Breast epithelium (tissue), 3 donors: ENCODE measurements at regions not wholly inside any gene's neighbourhood (a gene's known extent, or its start where the extent isn't known, plus 50 kb on each side); places are given as distances from the start of the nearest gene placed in this dataset.

ENCODE experiments used
- POLR2A ChIP-seq: fragments of 450-650 bp; IDR thresholded peaks from one replicate; pipeline ENCODE4 v1.6.1; 2016; ENCODE audit warnings: antibody characterized with exemption, mild to moderate bottlenecking, moderate library complexity
- POLR2AphosphoS5 ChIP-seq, 3 donors: sonication (generic); formaldehyde crosslinking; IDR thresholded peaks; one replicate each; pipeline ENCODE4 v1.6.1; 2017; ENCODE audit warnings: antibody characterized with exemption in 3 of 3
- TF ChIP-seq, protein P1 (sequence below), 3 donors: fragments of 450-650 bp; IDR thresholded peaks; one replicate each; pipeline ENCODE4 v1.5.1; 2016 to 2017; ENCODE audit warnings: antibody characterized with exemption in 3 of 3, mild to moderate bottlenecking in 3 of 3, moderate library complexity in 3 of 3

GRCh38 chr3:110756705-110757104 is 314.9 kb upstream of the NECTIN3 start:
- TF ChIP-seq, protein P1, sequence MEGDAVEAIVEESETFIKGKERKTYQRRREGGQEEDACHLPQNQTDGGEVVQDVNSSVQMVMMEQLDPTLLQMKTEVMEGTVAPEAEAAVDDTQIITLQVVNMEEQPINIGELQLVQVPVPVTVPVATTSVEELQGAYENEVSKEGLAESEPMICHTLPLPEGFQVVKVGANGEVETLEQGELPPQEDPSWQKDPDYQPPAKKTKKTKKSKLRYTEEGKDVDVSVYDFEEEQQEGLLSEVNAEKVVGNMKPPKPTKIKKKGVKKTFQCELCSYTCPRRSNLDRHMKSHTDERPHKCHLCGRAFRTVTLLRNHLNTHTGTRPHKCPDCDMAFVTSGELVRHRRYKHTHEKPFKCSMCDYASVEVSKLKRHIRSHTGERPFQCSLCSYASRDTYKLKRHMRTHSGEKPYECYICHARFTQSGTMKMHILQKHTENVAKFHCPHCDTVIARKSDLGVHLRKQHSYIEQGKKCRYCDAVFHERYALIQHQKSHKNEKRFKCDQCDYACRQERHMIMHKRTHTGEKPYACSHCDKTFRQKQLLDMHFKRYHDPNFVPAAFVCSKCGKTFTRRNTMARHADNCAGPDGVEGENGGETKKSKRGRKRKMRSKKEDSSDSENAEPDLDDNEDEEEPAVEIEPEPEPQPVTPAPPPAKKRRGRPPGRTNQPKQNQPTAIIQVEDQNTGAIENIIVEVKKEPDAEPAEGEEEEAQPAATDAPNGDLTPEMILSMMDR (IDR thresholded peaks at IDR 0.05) = no peak
- TF ChIP-seq POLR2A (no peak), POLR2AphosphoS5 (IDR thresholded peaks at IDR 0.05) (no peak)
